Left lobe of liver (tissue), 2 donors: ENCODE measurements at regions not wholly inside any gene's neighbourhood (a gene's known extent, or its start where the extent isn't known, plus 50 kb on each side); places are given as distances from the start of the nearest gene placed in this dataset.

Source experiments
- ATAC-seq: fragments of 200-7000 bp; cut with Tn5 transposase; one replicate; pipeline ENCODE4 v1.9.1; 2020; ENCODE audit warnings: mild to moderate bottlenecking, moderate library complexity
- DNase-seq: peaks from one replicate; pipeline ENCODE4 v3.0.0-alpha.2; 2020; ENCODE audit warnings: low spot score
- donor health status: DM: no; HTN: no; CAD: no; lungs with moderate emphysema.
- donor health status: DM: no; HTN: yes; CAD: no.

DNA sequence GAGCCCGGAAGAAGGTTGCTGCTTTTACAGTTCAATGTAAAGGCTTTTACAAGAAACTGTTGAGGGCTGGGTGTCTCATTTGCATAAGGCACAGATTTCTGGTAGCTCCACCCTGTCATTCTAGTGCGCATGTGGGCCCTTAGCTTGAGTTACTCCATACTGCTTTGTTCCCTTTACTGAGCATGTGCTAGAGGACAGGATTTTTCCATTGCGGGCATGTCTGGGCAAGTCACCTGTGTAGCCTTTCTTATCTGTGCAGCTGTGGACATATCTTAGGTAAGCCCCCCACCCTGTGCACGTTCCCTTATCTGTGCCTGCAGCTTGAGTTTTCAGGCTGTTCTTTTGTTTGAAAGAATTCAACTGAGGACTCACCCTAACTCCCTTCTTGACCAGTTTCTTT, 56.2 kb upstream of the ARHGAP5 start:
- ATAC-seq (no peak), DNase-seq (no peak)

DNA sequence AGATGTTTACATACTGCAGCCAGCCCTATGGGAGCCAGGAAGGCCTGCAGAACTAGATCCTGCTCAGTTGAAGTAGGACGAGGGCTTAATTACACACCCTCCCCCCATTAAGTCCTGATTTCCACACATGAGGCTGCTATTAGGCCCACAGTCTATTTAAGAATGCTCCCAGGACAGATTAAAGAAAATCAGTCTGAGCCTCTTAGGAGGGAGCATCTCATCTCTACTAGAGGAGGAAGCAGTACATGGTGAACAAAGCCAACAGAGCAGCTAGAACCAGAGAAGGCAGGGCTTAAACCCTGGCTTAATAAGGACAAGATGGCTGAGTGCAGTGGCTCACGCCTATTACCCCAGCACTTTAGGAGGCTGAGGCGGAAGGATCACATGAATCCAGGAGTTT, 55.8 kb upstream of the ARHGAP5 start:
- DNase-seq (no peak), ATAC-seq (no peak)

DNA sequence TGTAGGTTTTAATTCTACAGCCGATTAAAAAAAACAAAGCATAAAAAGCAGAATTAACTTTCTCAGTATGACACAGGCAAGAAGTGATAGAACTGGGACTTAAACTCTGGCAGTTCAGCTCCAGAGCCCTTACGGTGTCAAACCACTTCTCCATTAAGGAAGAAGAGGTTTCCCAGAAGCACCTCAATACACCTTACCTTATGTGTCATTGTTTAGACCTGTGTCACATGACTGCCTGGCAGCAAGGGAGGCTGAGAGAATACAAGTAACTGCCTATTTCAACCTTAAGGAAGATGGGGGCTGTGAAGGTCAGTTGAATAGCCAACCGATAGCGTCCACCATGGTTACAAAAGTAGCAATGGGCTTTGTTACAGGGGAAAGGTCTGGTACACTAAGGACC, 54.6 kb upstream of the ARHGAP5 start:
- no peak for DNase-seq
- ATAC-seq: peak; percentile 11

DNA sequence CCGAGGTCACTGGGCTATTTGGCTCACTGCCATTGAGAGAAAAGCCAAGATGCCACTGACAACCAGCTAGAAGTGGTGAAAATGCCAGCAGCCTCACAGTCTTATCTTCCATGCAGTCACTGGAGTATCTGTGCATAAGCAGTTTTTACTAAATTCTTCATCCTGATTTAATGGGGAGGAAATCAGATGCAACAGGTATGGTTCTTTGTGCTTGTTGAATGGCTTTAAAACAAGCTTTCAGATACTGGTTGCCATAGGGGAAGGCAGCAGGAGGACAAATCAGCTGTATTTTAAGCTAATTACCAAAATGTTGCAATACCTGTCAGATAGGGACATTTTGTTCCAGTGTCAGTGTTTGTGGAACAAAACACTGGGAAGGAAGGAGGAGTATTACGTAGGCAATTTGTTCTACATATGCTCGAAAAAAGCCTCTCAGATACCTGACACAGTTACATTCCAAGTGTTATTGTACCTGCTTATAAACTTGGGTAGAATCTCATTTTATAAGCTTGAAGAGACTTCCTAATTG, 54.1 kb upstream of the ARHGAP5 start:
- DNase-seq (no peak), ATAC-seq (peak; percentile 65)

DNA sequence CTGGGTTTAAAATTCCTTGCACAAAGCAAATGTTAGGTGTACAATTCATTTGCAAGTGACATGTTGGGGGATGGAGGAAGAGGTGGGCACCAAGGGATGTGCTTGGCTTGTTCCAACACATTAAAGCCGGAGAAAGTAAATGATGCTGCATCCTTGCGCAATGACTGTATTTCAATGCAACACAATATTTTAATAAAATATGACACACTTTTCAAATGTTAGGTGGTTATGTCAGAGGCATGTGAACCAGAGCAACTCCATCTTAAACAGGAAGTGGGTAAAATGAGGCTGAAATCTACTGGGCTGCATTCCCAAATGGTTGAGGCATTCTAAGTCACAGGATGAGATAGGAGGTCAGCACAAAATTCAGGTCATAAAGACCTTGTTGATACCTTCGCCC, 53.6 kb upstream of the ARHGAP5 start:
- no peak for ATAC-seq
- no peak for DNase-seq

DNA sequence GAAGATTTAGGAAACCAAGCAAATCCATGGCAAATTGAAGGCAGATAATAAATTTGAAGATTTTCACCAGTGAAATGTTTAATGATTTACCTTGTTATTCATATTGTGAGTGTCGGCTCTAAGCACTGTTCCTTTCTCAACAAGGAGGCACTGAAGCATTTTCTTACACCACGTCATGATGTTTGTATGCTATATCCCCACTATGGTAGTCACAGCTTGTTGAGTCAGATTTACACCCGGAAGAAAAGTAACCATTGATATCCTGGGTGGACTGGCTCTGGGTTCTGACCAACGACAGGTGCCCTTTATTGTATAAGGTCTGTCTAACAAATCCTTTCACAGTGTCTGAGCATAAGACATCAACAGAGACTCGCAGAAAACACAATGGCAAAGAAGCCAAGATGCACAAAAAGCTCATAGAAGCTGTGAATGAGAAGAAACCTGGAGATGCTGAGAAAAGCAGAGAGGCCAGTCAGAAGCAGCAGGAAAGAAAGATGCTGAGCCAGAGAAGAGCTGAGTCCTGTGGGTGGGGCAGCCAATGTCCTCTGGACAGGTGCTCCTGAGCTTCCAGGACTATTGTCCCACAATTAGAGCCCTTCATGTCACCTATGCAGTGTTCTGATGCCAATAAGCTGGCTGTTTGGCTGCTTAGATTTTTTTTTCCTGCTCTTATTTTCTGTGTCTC, 49.7 kb upstream of the ARHGAP5 start:
- ATAC-seq (no peak), DNase-seq (no peak)
